Endothelial cell of umbilical vein (primary cell): ENCODE measurements at regions not wholly inside any gene's neighbourhood (a gene's known extent, or its start where the extent isn't known, plus 50 kb on each side); places are given as distances from the start of the nearest gene placed in this dataset.

Source experiments
- BruUV-seq: library from RNA; stranded (reverse); fragments of 400-500 nt; replicated peaks from 2 replicates; lab custom pipeline; 2021; lab: Mats Ljungman, UMichigan
- CTCF ChIA-PET: fragments of 300-600, 350-600 bp; sonication (Branson Sonifier 250); formaldehyde crosslinking; loops from one replicate; lab custom pipeline; 2021; ENCODE audit warnings: antibody characterized with exemption, inconsistent platforms; lab: Charles Lee
- POLR2A ChIA-PET: fragments of 300-600, 350-600 bp; sonication (Branson Sonifier 250); formaldehyde crosslinking; loops from one replicate; lab custom pipeline; 2021; ENCODE audit warnings: antibody characterized with exemption, inconsistent platforms; lab: Charles Lee
- DNase-seq: peaks from one replicate; pipeline ENCODE4 v3.0.0-alpha.2; 2011; ENCODE audit warnings: low read depth, low spot score
- FAIRE-seq: peaks from 2 replicates; lab custom pipeline; 2011; peaks lifted over from hg19 to GRCh38; lab: Jason Lieb, UNC
- H2AFZ ChIP-seq: 2 replicates; pipeline ENCODE4 v1.6.0; 2012; ENCODE audit warnings: low read depth, low read length, control low read depth, inconsistent platforms
- H3K27ac ChIP-seq: 2 replicates; pipeline ENCODE4 v1.5.1; 2011; ENCODE audit warnings: low read depth, mild to moderate bottlenecking, control low read depth, low read length, moderate library complexity; ENCODE audit not compliant: insufficient read depth
- H3K27me3 ChIP-seq, 2 experiments: 2 replicates each; pipeline versions ENCODE4 v1.6.0 to v1.6.1; 2011; ENCODE audit warnings: low read length in 2 of 2, mixed read lengths in 1 of 2; ENCODE audit not compliant: control insufficient read depth in 2 of 2, insufficient read depth in 2 of 2
- H3K36me3 ChIP-seq, 2 experiments: 2 replicates in 1 of 2; 3 replicates in 1 of 2; pipeline ENCODE4 v1.5.1; 2011; ENCODE audit warnings: low read length in 2 of 2, mild to moderate bottlenecking in 1 of 2, moderate library complexity in 1 of 2; ENCODE audit not compliant: control insufficient read depth in 2 of 2, insufficient read depth in 2 of 2; ENCODE audit errors: extremely low read depth in 1 of 2
- H3K4me1 ChIP-seq: 3 replicates; pipeline ENCODE4 v1.5.1; 2011; ENCODE audit warnings: mild to moderate bottlenecking, low read length; ENCODE audit not compliant: control insufficient read depth, insufficient read depth; ENCODE audit errors: extremely low read depth
- H3K4me2 ChIP-seq: 2 replicates; pipeline ENCODE4 v1.6.1; 2011; ENCODE audit warnings: low read length, control low read depth, mixed read lengths; ENCODE audit not compliant: insufficient read depth
- H3K4me3 ChIP-seq, 3 experiments: fragments of 200-600 bp in 1 of 3; sonication (generic), shearing (Covaris generic) in 1 of 3; replicated peaks in 1 of 3; 2 replicates each; pipeline ENCODE4 v1.5.1; 2011 to 2016; ENCODE audit warnings: control low read depth in 3 of 3, low read length in 3 of 3, mild to moderate bottlenecking in 2 of 3, inconsistent platforms in 1 of 3, low read depth in 1 of 3, moderate library complexity in 1 of 3; ENCODE audit not compliant: insufficient read depth in 1 of 3
- H3K79me2 ChIP-seq: 2 replicates; pipeline ENCODE4 v1.6.0; 2012; ENCODE audit warnings: low read length, inconsistent platforms; ENCODE audit not compliant: control insufficient read depth, insufficient read depth
- H3K9ac ChIP-seq: replicated peaks from 2 replicates; pipeline ENCODE3; 2011; ENCODE audit warnings: low read length, control low read depth; ENCODE audit not compliant: insufficient read depth; ENCODE audit errors: extremely low read depth
- H3K9me1 ChIP-seq: replicated peaks from 3 replicates; pipeline ENCODE4 v1.6.0; 2011; ENCODE audit warnings: mild to moderate bottlenecking, low read length; ENCODE audit not compliant: control insufficient read depth, insufficient read depth; ENCODE audit errors: extremely low read depth
- H3K9me3 ChIP-seq: replicated peaks from 2 replicates; pipeline ENCODE4 v1.5.1; 2012; ENCODE audit warnings: low read length, inconsistent platforms; ENCODE audit not compliant: control insufficient read depth, insufficient read depth
- H4K20me1 ChIP-seq: replicated peaks from 2 replicates; pipeline ENCODE3; 2011; ENCODE audit warnings: mild to moderate bottlenecking, low read length; ENCODE audit not compliant: control insufficient read depth, insufficient read depth; ENCODE audit errors: extremely low read depth
- CTCF ChIP-seq, 2 donors: IDR thresholded peaks; 1 replicate in 1 of 2; 2 replicates in 1 of 2; pipeline ENCODE4 v1.5.1; 2011; ENCODE audit warnings: low read length in 2 of 2, mild to moderate bottlenecking in 2 of 2, moderate library complexity in 2 of 2, control low read depth in 1 of 2, inconsistent platforms in 1 of 2, low read depth in 1 of 2; ENCODE audit not compliant: insufficient read depth in 1 of 2; ENCODE audit errors: extremely low read depth in 1 of 2
- FOS ChIP-seq: IDR thresholded peaks from 2 replicates; pipeline ENCODE4 v1.6.1; 2011; ENCODE audit warnings: mild to moderate bottlenecking, low read length, moderate library complexity, borderline replicate concordance; ENCODE audit not compliant: insufficient read depth
- JUN ChIP-seq: IDR thresholded peaks from 2 replicates; pipeline ENCODE4 v1.6.1; 2011; ENCODE audit warnings: borderline replicate concordance, low read depth; ENCODE audit not compliant: insufficient read length, insufficient read depth
- MAX ChIP-seq: IDR thresholded peaks from 2 replicates; pipeline ENCODE4 v1.6.1; 2011; ENCODE audit not compliant: insufficient read depth, insufficient read length
- MYC ChIP-seq: IDR thresholded peaks from one replicate; pipeline ENCODE4 v1.6.1; 2011; ENCODE audit warnings: mild to moderate bottlenecking, low read depth, low read length
- POLR2A ChIP-seq: IDR thresholded peaks from 2 replicates; pipeline ENCODE4 v1.6.1; 2012; ENCODE audit warnings: low read depth, mild to moderate bottlenecking, control low read depth, low read length
- POLR2AphosphoS5 ChIP-seq: IDR thresholded peaks from 2 replicates; pipeline ENCODE4 v1.6.1; 2012; ENCODE audit warnings: low read depth, mild to moderate bottlenecking, control low read depth, low read length, moderate library complexity; ENCODE audit not compliant: insufficient read depth
- dilution Hi-C: fragments of 300-500 bp; cut with MboI; formaldehyde crosslinking; loops from one replicate; pipeline ENCODE4 v1.15.0; 2019; ENCODE audit warnings: low sequenced_read_pairs; ENCODE audit not compliant: extremely low pct_ligation_motif_present
- intact Hi-C: fragments of 100-400 bp; cut with micrococcal nuclease; formaldehyde crosslinking; loops from one replicate; pipeline ENCODE4 v1.10.0; 2022

DNA sequence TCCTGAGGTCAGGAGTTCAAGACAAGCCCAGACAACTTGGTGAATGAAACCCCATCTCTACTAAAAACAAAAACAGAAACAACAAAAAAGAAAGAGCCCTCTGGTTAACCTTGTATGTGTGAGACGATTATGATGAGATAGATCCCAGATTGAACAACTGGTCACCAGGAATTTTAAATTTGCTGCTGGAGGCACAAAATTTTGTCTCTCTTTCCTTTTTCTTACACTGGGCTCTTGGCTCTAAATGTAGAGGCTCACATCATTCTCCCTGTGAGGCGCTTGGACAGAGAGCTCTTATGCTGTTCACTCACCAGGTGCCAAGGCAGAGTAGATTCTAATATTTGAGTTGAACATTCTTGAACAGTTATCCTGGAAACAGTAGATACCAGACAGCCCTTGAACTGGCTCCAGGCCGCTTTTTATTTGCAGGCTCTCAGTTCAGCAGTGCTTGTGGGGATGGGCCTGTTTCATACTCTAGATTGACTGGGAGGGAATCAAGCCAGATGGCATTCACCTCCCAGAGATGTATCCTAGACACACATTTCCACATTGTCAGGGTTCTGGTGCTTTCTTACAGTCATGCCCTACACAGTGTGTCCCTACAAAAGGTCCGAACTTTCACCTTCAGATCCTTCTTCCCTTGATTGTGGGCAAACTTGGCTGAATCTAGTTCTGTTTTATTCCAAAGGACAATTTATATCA lies 1159.6 kb downstream of the RPIA start:
- dilution Hi-C loops (no loop called here), intact Hi-C loops (no loop called here)
- no peak for DNase-seq
- no peak overlapping the region for H3K4me2 ChIP-seq
- no peaks in the 10 kb centered on the region for H3K4me1 ChIP-seq
- no peaks in the 10 kb centered on the region for H3K36me3 ChIP-seq
- ChIA-PET CTCF (no interaction called here), POLR2A (no interaction called here)
- H3K27me3 ChIP-seq = no peaks in the 10 kb centered on the region
- TF ChIP-seq MAX = no peak
- no peak for TF ChIP-seq JUN
- no peak for TF ChIP-seq POLR2A
- TF ChIP-seq FOS = no peak
- no peak for TF ChIP-seq POLR2AphosphoS5
- TF ChIP-seq MYC = no peak
- no peak for TF ChIP-seq CTCF (IDR thresholded peaks at IDR 0.05; ENCODE audit: extremely low read depth in 1 of 2, insufficient read depth in 1 of 2, low read depth in 1 of 2, low read length in 2 of 2)
- no peak overlapping the region for H3K27ac ChIP-seq
- no peak overlapping the region for H3K4me3 ChIP-seq
- no peak overlapping the region for H2AFZ ChIP-seq
- no TSS peak for BruUV-seq
- H3K79me2 ChIP-seq = no peaks in the 10 kb centered on the region
- no peaks in the 10 kb centered on the region for H3K9me1 ChIP-seq
- H3K9me3 ChIP-seq = peaks cover 8% of the 10 kb centered on the region
- H4K20me1 ChIP-seq = no peaks in the 10 kb centered on the region
- no peak for FAIRE-seq
- H3K9ac ChIP-seq = no peak overlapping the region
